ENCODE measurements at regions not wholly inside any gene's neighbourhood (a gene's known extent, or its start where the extent isn't known, plus 50 kb on each side); places are given as distances from the start of the nearest gene placed in this dataset.

- DNase-seq (ENCODE audit: low spot score in 2 of 2) (no peak), ATAC-seq (no peak)
- no peaks in the 10 kb centered on the region for H3K4me1 Mint-ChIP-seq
- no peaks in the 10 kb centered on the region for H3K36me3 Mint-ChIP-seq
- no peak overlapping the region for H3K4me3 Mint-ChIP-seq
- peaks cover 16% of the 10 kb centered on the region for H3K9me3 Mint-ChIP-seq
- H3K27ac Mint-ChIP-seq, result no peak overlapping the region
These were observed 1250.4 kb downstream of the PCDH18 start for GRCh38 chr4:136281889-136282288.

- DNase-seq (ENCODE audit: low spot score in 2 of 2) (no peak), ATAC-seq (no peak)
- no peaks in the 10 kb centered on the region for H3K4me1 Mint-ChIP-seq
- peaks cover 13% of the 10 kb centered on the region for H3K9me3 Mint-ChIP-seq
- H3K4me3 Mint-ChIP-seq, result no peak overlapping the region
- no peaks in the 10 kb centered on the region for H3K36me3 Mint-ChIP-seq
- no peak overlapping the region for H3K27ac Mint-ChIP-seq
These were observed 1251.0 kb downstream of the PCDH18 start for GRCh38 chr4:136281307-136281706.

DNA sequence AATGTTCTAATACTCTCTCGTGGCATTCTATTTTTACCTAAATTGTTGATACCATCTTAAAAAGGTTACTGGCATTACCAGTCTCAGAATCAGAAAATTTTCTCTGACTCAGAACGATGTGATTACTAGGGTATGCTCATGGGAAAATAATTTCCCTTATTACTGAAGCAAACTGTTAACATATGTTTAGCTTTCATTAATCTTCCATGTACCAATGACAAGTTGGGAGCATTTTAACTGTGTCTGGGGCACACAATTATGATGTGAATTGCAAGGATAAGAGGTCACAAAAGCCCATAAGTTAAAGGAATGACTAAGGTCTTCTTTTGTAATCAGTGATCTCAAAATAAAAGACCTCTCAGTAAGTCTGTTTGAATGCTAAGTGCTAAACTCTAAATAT lies 1254.6 kb downstream of the PCDH18 start:
- ATAC-seq (no peak), DNase-seq (ENCODE audit: low spot score in 2 of 2) (no peak)
- Mint-ChIP-seq H3K4me3 (no peak overlapping the region), H3K4me1 (no peaks in the 10 kb centered on the region), H3K36me3 (no peaks in the 10 kb centered on the region), H3K9me3 (peaks cover 19% of the 10 kb centered on the region), H3K27ac (no peak overlapping the region)

DNA sequence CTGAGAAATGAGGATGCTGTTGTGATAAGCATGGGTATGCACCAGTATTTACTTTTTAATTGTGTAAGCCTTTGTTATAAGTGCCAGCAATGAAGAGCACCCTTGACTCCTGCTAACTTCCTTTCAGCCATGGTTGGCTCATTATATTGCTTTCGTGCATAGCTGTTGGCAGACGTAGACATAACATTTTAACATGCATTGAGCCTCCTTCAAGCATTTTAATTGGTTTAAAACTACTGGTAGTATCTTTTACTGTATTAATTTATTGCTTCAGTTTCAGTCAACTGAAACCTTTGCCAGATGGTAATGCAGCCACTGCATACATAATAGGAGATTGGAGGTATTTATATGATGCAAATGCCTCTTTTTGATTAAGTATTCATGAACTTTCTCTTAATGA lies 1285.4 kb downstream of the PCDH18 start:
- no peaks in the 10 kb centered on the region for H3K36me3 Mint-ChIP-seq
- ATAC-seq, result no peak
- H3K27ac Mint-ChIP-seq, result no peak overlapping the region
- no peak overlapping the region for H3K4me3 Mint-ChIP-seq
- no peaks in the 10 kb centered on the region for H3K4me1 Mint-ChIP-seq
- no peak for DNase-seq (ENCODE audit: low spot score in 2 of 2)
- peaks cover 14% of the 10 kb centered on the region for H3K9me3 Mint-ChIP-seq

DNA sequence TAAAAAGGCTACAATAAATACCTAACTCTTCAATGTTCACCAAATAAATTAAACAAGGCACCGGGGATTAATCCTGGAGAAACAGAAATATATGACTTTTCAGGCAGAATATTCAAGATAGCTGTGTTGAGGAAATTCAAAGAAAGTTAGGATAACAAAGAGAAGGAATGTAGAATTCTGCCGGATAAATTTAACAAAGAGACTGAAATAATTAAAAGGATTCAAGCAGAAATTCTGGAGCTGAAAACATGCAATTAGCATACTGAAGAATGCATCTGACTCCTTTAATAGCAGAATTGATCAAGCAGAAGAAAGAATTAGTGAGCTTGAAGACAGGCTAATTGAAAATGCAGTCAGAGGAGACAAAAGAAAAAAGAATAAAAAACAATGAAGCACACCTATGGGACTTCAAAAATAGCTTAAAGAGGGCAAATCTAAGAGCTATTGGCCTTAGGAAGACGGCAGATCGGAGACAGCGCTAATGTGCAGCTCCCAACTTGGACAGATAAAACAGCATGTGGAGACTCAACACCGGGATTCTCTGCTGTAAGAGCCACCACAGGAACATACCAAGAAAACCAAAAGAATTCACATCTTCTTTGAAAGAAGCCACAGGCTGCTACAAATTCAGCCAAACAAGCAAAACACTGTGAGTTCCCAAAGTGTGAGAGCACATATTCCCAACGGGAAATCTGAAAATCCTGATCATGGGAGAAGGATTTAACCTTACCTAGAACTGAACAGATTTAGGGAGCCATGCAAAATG lies 1290.9 kb downstream of the PCDH18 start:
- Mint-ChIP-seq H3K27ac (no peak overlapping the region), H3K9me3 (peaks cover 21% of the 10 kb centered on the region), H3K4me3 (no peak overlapping the region), H3K4me1 (no peaks in the 10 kb centered on the region), H3K36me3 (no peaks in the 10 kb centered on the region)
- DNase-seq (ENCODE audit: low spot score in 2 of 2) (no peak), ATAC-seq (no peak)

DNA sequence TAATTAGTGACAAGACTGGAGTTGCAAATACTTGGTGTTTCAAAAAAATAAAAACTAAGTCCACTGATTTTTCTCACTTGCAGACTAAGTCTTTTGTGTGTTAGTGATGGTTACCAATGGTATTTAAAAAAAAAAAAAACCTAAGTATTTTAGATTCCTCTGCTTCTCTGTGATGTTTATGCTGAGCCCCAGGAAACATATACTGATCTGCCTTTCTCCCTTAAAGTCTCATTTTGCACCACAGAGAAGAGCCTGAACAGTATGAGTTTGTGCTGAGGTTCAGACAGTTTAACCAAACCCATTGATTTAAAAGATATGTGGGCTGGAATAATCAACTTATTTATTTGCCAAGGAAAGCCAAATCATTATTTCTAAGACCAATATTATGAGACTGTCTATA lies 1305.0 kb downstream of the PCDH18 start:
- ATAC-seq, result no peak
- Mint-ChIP-seq H3K4me3 (no peak overlapping the region), H3K4me1 (no peaks in the 10 kb centered on the region), H3K9me3 (peaks cover 21% of the 10 kb centered on the region), H3K27ac (no peak overlapping the region), H3K36me3 (no peaks in the 10 kb centered on the region)
- DNase-seq (ENCODE audit: low spot score in 2 of 2), result no peak

DNA sequence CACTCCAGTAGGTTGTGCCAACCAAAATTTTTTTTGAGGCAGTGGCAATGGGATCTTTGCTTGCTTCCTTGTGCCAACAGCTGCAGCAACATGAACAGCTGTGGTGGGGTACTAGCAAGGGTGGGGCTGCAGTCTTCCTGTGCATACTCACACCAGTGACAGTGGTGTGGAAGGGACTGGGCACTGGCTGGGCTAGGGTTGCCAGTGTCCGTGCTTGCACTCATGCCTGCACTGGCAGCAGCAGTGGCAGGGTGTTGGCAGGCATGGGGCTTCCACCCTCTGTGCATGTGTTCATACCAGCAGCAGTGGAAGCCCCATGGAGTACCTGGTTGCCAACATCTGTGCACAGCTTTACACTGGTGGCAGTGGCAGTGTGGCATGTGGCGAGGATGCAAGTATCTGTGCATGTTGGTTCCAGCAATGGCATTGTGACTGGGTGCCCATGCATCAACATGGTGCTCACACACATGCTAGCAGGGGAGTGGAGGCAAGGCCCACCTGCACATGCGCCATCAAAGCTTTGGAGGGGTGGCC lies 1312.6 kb downstream of the PCDH18 start:
- DNase-seq (ENCODE audit: low spot score in 2 of 2) (no peak), ATAC-seq (peak; percentile 34)
- Mint-ChIP-seq H3K4me1 (no peaks in the 10 kb centered on the region), H3K9me3 (peaks cover 18% of the 10 kb centered on the region), H3K36me3 (no peaks in the 10 kb centered on the region), H3K4me3 (no peak overlapping the region), H3K27ac (no peak overlapping the region)

DNA sequence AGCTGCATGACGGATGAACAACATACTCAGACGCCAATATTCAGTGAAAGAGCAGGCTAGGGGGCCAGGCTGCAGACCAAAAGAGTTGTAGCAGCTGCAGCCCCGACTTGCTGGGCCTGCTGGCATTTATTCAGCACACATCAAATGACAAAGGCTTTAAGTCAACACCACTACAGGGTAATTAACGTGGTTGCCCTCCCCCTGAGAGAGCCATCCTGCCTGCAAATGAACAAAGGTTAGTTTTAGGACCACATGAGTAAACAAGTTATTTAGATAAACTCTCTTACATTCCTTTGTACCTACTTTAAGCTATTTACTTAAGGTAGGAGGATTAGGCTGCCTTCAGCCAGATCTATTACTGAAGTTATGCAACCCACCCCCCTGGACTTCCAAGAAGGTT lies 1329.1 kb downstream of the PCDH18 start:
- H3K36me3 Mint-ChIP-seq, result no peaks in the 10 kb centered on the region
- H3K4me3 Mint-ChIP-seq, result no peak overlapping the region
- H3K9me3 Mint-ChIP-seq, result peaks cover 11% of the 10 kb centered on the region
- DNase-seq (ENCODE audit: low spot score in 2 of 2), result no peak
- no peaks in the 10 kb centered on the region for H3K4me1 Mint-ChIP-seq
- ATAC-seq, result no peak
- no peak overlapping the region for H3K27ac Mint-ChIP-seq

DNA sequence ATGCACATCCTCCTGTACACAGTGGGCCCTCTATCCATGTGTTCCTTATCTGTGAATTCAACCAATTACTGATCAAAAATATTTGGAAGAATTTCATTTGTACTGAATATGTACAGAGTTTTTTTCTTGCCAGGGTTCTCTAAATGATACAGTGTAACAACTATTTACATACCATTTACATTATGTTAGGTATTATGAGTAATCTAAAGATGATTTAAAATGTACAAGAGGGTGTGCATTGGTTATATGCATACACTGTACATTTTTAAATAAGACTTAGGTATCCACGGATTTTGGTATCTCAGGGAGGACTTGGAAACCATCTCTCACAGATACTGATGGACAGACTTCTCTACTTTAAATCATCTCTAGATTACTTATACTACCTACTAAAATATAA lies 1333.9 kb downstream of the PCDH18 start:
- Mint-ChIP-seq H3K36me3 (no peaks in the 10 kb centered on the region), H3K9me3 (peaks cover 9% of the 10 kb centered on the region), H3K27ac (no peak overlapping the region), H3K4me1 (no peaks in the 10 kb centered on the region), H3K4me3 (no peak overlapping the region)
- no peak for ATAC-seq
- no peak for DNase-seq (ENCODE audit: low spot score in 2 of 2)

DNA sequence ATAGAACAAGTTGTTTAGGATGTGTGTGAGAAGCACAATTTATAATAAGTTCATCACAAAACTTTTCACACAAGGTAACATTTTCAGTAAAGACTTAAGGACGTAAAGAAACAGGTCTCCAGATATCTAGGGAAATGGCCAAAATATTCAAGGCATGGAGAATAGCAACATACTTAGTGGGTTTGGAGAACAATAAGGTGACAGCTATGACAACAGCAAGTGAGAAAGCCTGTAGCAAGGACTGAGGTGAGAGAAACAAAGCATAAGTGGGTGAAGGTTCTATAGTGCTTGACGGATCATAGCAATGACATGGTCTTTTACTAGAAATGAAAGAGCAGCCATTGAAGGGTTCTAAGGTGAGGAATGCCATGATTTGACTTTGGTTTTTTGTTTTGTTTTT lies 1337.3 kb downstream of the PCDH18 start:
- no peak overlapping the region for H3K4me3 Mint-ChIP-seq
- H3K9me3 Mint-ChIP-seq, result peaks cover 10% of the 10 kb centered on the region
- DNase-seq (ENCODE audit: low spot score in 2 of 2) (no peak), ATAC-seq (no peak)
- no peak overlapping the region for H3K27ac Mint-ChIP-seq
- no peaks in the 10 kb centered on the region for H3K4me1 Mint-ChIP-seq
- H3K36me3 Mint-ChIP-seq, result no peaks in the 10 kb centered on the region

- Mint-ChIP-seq H3K4me3 (no peak overlapping the region), H3K27ac (no peak overlapping the region), H3K4me1 (no peaks in the 10 kb centered on the region), H3K36me3 (no peaks in the 10 kb centered on the region), H3K9me3 (peaks cover 24% of the 10 kb centered on the region)
- DNase-seq (ENCODE audit: low spot score in 2 of 2) (no peak), ATAC-seq (no peak)
These were observed 1345.6 kb downstream of the PCDH18 start for GRCh38 chr4:136186650-136187049.

- no peaks in the 10 kb centered on the region for H3K36me3 Mint-ChIP-seq
- DNase-seq (ENCODE audit: low spot score in 2 of 2) (no peak), ATAC-seq (no peak)
- H3K9me3 Mint-ChIP-seq, result peaks cover 16% of the 10 kb centered on the region
- no peak overlapping the region for H3K4me3 Mint-ChIP-seq
- no peak overlapping the region for H3K27ac Mint-ChIP-seq
- H3K4me1 Mint-ChIP-seq, result no peaks in the 10 kb centered on the region
These were observed 1348.8 kb downstream of the PCDH18 start for GRCh38 chr4:136183513-136183912.

- no peak for ATAC-seq
- no peaks in the 10 kb centered on the region for H3K4me1 Mint-ChIP-seq
These were observed 1375.3 kb downstream of the PCDH18 start for GRCh38 chr4:136156947-136157346.

GRCh38 chr4:136150046-136150445 lies 1382.2 kb downstream of the PCDH18 start:
- Mint-ChIP-seq H3K36me3 (no peaks in the 10 kb centered on the region), H3K4me1 (no peaks in the 10 kb centered on the region), H3K4me3 (no peak overlapping the region), H3K27ac (no peak overlapping the region), H3K9me3 (peaks cover 17% of the 10 kb centered on the region)
- ATAC-seq, result no peak
- no peak for DNase-seq (ENCODE audit: low spot score in 2 of 2)

More at GRCh38 chr4:136156947-136157346, 1375.3 kb downstream of the PCDH18 start:
- no peak overlapping the region for H3K27ac Mint-ChIP-seq
- no peak overlapping the region for H3K4me3 Mint-ChIP-seq
- no peak for DNase-seq (ENCODE audit: low spot score in 2 of 2)
- no peaks in the 10 kb centered on the region for H3K36me3 Mint-ChIP-seq
- peaks cover 4% of the 10 kb centered on the region for H3K9me3 Mint-ChIP-seq

- Mint-ChIP-seq H3K36me3 (no peaks in the 10 kb centered on the region), H3K27ac (no peak overlapping the region), H3K9me3 (peaks cover 3% of the 10 kb centered on the region), H3K4me1 (no peaks in the 10 kb centered on the region), H3K4me3 (no peak overlapping the region)
- no peak for ATAC-seq
- no peak for DNase-seq (ENCODE audit: low spot score in 2 of 2)
These were observed 1395.7 kb downstream of the PCDH18 start for GRCh38 chr4:136136601-136137000.

- H3K36me3 Mint-ChIP-seq, result no peaks in the 10 kb centered on the region
- no peak for DNase-seq (ENCODE audit: low spot score in 2 of 2)
- H3K4me3 Mint-ChIP-seq, result no peak overlapping the region
- peaks cover 11% of the 10 kb centered on the region for H3K9me3 Mint-ChIP-seq
- H3K4me1 Mint-ChIP-seq, result no peaks in the 10 kb centered on the region
- ATAC-seq, result no peak
- no peak overlapping the region for H3K27ac Mint-ChIP-seq
These were observed 1408.0 kb downstream of the PCDH18 start for GRCh38 chr4:136124251-136124745.

All from stimulated activated effector memory CD8-positive, alpha-beta T cell treated with anti-CD3 and anti-CD28 coated beads, Interleukin-12 subunit alpha, Interleukin-12 subunit beta, amount 100 ng/mL, for 72 hours (primary cell).